COLO668 (cell line): ENCODE measurements at regions not wholly inside any gene's neighbourhood (a gene's known extent, or its start where the extent isn't known, plus 50 kb on each side); places are given as distances from the start of the nearest gene placed in this dataset.
A peak's percentile ranks its signal among the peaks of the same experiment; 100 is the strongest.
"Not testable (repeated sequence)": the region's sequence is repeated elsewhere in the genome, so short reads cannot be mapped to it uniquely, and the experiment has no call there.

Source experiments
- DNase-seq: peaks from one replicate; lab custom pipeline; 2025; ENCODE audit not compliant: unreplicated experiment; lab: John Stamatoyannopoulos, UW

GRCh38 chr7:20466543-20467021 is 135.9 kb downstream of the ITGB8 start:
- no peak for DNase-seq

- no peak for DNase-seq
Observed at GRCh38 chr7:20470082-20470481, 139.4 kb downstream of the ITGB8 start.

GRCh38 chr7:20470726-20471125 is 140.0 kb downstream of the ITGB8 start:
- no peak for DNase-seq

GRCh38 chr7:20474249-20474648 is 141.2 kb upstream of the ABCB5 start:
- no peak for DNase-seq

GRCh38 chr7:20475756-20476155 is 139.7 kb upstream of the ABCB5 start:
- no peak for DNase-seq

- no peak for DNase-seq
Observed at GRCh38 chr7:20477067-20477466, 138.4 kb upstream of the ABCB5 start.

GRCh38 chr7:20479706-20480105 is 135.8 kb upstream of the ABCB5 start:
- no peak for DNase-seq

GRCh38 chr7:20482071-20482470 is 133.4 kb upstream of the ABCB5 start:
- DNase-seq, result no peak

- DNase-seq, result no peak
Observed at GRCh38 chr7:20484356-20484755, 131.1 kb upstream of the ABCB5 start.

- DNase-seq, result no peak
Observed at GRCh38 chr7:20488850-20489249, 126.6 kb upstream of the ABCB5 start.

GRCh38 chr7:20491284-20491683 is 124.2 kb upstream of the ABCB5 start:
- DNase-seq, result no peak

- DNase-seq, result no peak
Observed at GRCh38 chr7:20494566-20494965, 120.9 kb upstream of the ABCB5 start.

- DNase-seq, result not testable (repeated sequence)
Observed at GRCh38 chr7:20501473-20501872, 114.0 kb upstream of the ABCB5 start.

- DNase-seq, result no peak
Observed at GRCh38 chr7:20503278-20503950, 112.1 kb upstream of the ABCB5 start.

GRCh38 chr7:20504060-20504459 is 111.4 kb upstream of the ABCB5 start:
- no peak for DNase-seq

- DNase-seq, result no peak
Observed at GRCh38 chr7:20506175-20506574, 109.3 kb upstream of the ABCB5 start.

- DNase-seq, result no peak
Observed at GRCh38 chr7:20507157-20507556, 108.3 kb upstream of the ABCB5 start.

GRCh38 chr7:20508109-20508508 is 107.4 kb upstream of the ABCB5 start:
- no peak for DNase-seq

- no peak for DNase-seq
Observed at GRCh38 chr7:20509892-20510572, 105.4 kb upstream of the ABCB5 start.

- no peak for DNase-seq
Observed at GRCh38 chr7:20510573-20510900, 104.9 kb upstream of the ABCB5 start.

GRCh38 chr7:20513341-20513740 is 102.1 kb upstream of the ABCB5 start:
- no peak for DNase-seq

- no peak for DNase-seq
Observed at GRCh38 chr7:20513897-20514296, 101.6 kb upstream of the ABCB5 start.

GRCh38 chr7:20514364-20514763 is 101.1 kb upstream of the ABCB5 start:
- DNase-seq, result peak; percentile 79
